Tibial nerve (tissue), 3 donors: ENCODE measurements at regions not wholly inside any gene's neighbourhood (a gene's known extent, or its start where the extent isn't known, plus 50 kb on each side); places are given as distances from the start of the nearest gene placed in this dataset.

Experiments
- CTCF ChIP-seq, 5 experiments: fragments of 200-600 bp in 3 of 5; fragments of 450-650 bp in 2 of 5; sonication (generic) in 3 of 5; IDR thresholded peaks; one replicate each; pipeline ENCODE4 v1.5.1; 2016 to 2019; ENCODE audit warnings: antibody characterized with exemption in 5 of 5, mild to moderate bottlenecking in 3 of 5, moderate library complexity in 2 of 5
- POLR2A ChIP-seq, 2 donors: fragments of 450-650 bp; IDR thresholded peaks; one replicate each; pipeline ENCODE4 v1.6.1; 2017; ENCODE audit warnings: antibody characterized with exemption in 2 of 2, mild to moderate bottlenecking in 2 of 2, moderate library complexity in 2 of 2

GRCh38 chr1:213439703-213440102 is 388.7 kb downstream of the RPS6KC1 start:
- no peak for TF ChIP-seq CTCF (IDR thresholded peaks at IDR 0.05)
- no peak for TF ChIP-seq POLR2A (IDR thresholded peaks at IDR 0.05)
